Panc1 (cell line): ENCODE measurements at regions not wholly inside any gene's neighbourhood (a gene's known extent, or its start where the extent isn't known, plus 50 kb on each side); places are given as distances from the start of the nearest gene placed in this dataset.

ENCODE experiments used
- ATAC-seq: fragments of 200-7000 bp; cut with Tn5 transposase; 2 replicates; pipeline ENCODE4 v1.9.1; 2020; ENCODE audit warnings: mild to moderate bottlenecking, moderate library complexity
- BruUV-seq: library from RNA; stranded (reverse); fragments of 400-500 nt; replicated peaks from 2 replicates; lab custom pipeline; 2021; lab: Mats Ljungman, UMichigan
- CTCF ChIA-PET: fragments of 300-600 bp; sonication (Branson Sonifier 250); formaldehyde crosslinking; loops from one replicate; lab custom pipeline; 2022; ENCODE audit warnings: antibody characterized with exemption; lab: Charles Lee
- POLR2A ChIA-PET: fragments of 300-600 bp; sonication (Branson Sonifier 250); formaldehyde crosslinking; loops from one replicate; lab custom pipeline; 2022; ENCODE audit warnings: antibody characterized with exemption; lab: Charles Lee
- DNase-seq: peaks from one replicate; pipeline ENCODE4 v3.0.0-alpha.2; 2010; ENCODE audit warnings: low read depth, low spot score
- H3K27ac ChIP-seq: 2 replicates; pipeline ENCODE4 v1.5.1; 2011; ENCODE audit warnings: mild to moderate bottlenecking, low read length, inconsistent platforms
- H3K27me3 ChIP-seq: fragments of 200-500 bp; sonication (Bioruptor generic); 2 replicates; pipeline ENCODE4 v1.6.0; 2014; ENCODE audit warnings: low read length, inconsistent platforms; ENCODE audit not compliant: control insufficient read depth, insufficient read depth
- H3K36me3 ChIP-seq: fragments of 200-500 bp; sonication (Bioruptor generic); 2 replicates; pipeline ENCODE4 v1.5.1; 2014; ENCODE audit warnings: inconsistent platforms, mild to moderate bottlenecking, low read length, moderate library complexity; ENCODE audit not compliant: control insufficient read depth, insufficient read depth
- H3K4me1 ChIP-seq: 2 replicates; pipeline ENCODE4 v1.5.1; 2011; ENCODE audit warnings: inconsistent platforms, mild to moderate bottlenecking, low read length, moderate library complexity; ENCODE audit not compliant: control insufficient read depth, insufficient read depth
- H3K4me3 ChIP-seq, 2 experiments: 2 replicates each; pipeline ENCODE4 v1.5.1; 2011 to 2012; ENCODE audit warnings: low read depth in 2 of 2, low read length in 2 of 2, mild to moderate bottlenecking in 2 of 2, inconsistent platforms in 1 of 2, moderate library complexity in 1 of 2
- H3K9me3 ChIP-seq: fragments of 200-500 bp; sonication (Bioruptor generic); 2 replicates; pipeline ENCODE4 v1.5.1; 2014; ENCODE audit warnings: low read depth, mild to moderate bottlenecking, inconsistent platforms, low read length, moderate library complexity; ENCODE audit not compliant: control insufficient read depth, insufficient read depth
- POLR2AphosphoS5 ChIP-seq: IDR thresholded peaks from 2 replicates; pipeline ENCODE4 v1.6.1; 2012; ENCODE audit warnings: mild to moderate bottlenecking, low read depth, low read length, moderate library complexity
- REST ChIP-seq, 2 experiments: IDR thresholded peaks; 2 replicates each; pipeline ENCODE4 v1.6.1; 2011 to 2012; ENCODE audit warnings: low read depth in 2 of 2, control low read depth in 1 of 2, low read length in 1 of 2, mild to moderate bottlenecking in 1 of 2, moderate library complexity in 1 of 2; ENCODE audit not compliant: insufficient read depth in 1 of 2
- SIN3A ChIP-seq: IDR thresholded peaks from 2 replicates; pipeline ENCODE4 v1.6.1; 2012; ENCODE audit warnings: low read depth, mild to moderate bottlenecking, low read length, moderate library complexity, borderline replicate concordance; ENCODE audit not compliant: insufficient read depth
- TCF7L2 ChIP-seq: IDR thresholded peaks from 2 replicates; pipeline ENCODE4 v1.6.1; 2011; ENCODE audit warnings: mild to moderate bottlenecking, low read depth, low read length, inconsistent platforms
- in situ Hi-C: cut with HindIII; loops from 2 replicates; pipeline ENCODE4 v1.10.0; 2016; ENCODE audit warnings: low sequenced_read_pairs, low pct_unique_long_range_greater_than_20kb
- intact Hi-C: fragments of 100-400 bp; cut with micrococcal nuclease; formaldehyde crosslinking; loops from one replicate; pipeline ENCODE4 v1.10.0; 2022; ENCODE audit not compliant: unreplicated experiment
- TF ChIP-seq, protein P1 (sequence below): fragments of 450-650 bp; IDR thresholded peaks from 2 replicates; pipeline ENCODE4 v1.5.1; 2017; ENCODE audit warnings: mild to moderate bottlenecking

- ATAC-seq (no peak), DNase-seq (no peak)
- intact Hi-C loops: no loop called here
- no TSS peak for BruUV-seq
- ChIA-PET POLR2A (no interaction called here), CTCF (no interaction called here)
- no peaks in the 10 kb centered on the region for H3K4me1 ChIP-seq
- no peak for TF ChIP-seq SIN3A
- no peak for TF ChIP-seq POLR2AphosphoS5
- TF ChIP-seq REST (IDR thresholded peaks at IDR 0.05; ENCODE audit: insufficient read depth in 1 of 2, low read depth in 2 of 2, low read length in 1 of 2): no peak
- TF ChIP-seq, protein P1, sequence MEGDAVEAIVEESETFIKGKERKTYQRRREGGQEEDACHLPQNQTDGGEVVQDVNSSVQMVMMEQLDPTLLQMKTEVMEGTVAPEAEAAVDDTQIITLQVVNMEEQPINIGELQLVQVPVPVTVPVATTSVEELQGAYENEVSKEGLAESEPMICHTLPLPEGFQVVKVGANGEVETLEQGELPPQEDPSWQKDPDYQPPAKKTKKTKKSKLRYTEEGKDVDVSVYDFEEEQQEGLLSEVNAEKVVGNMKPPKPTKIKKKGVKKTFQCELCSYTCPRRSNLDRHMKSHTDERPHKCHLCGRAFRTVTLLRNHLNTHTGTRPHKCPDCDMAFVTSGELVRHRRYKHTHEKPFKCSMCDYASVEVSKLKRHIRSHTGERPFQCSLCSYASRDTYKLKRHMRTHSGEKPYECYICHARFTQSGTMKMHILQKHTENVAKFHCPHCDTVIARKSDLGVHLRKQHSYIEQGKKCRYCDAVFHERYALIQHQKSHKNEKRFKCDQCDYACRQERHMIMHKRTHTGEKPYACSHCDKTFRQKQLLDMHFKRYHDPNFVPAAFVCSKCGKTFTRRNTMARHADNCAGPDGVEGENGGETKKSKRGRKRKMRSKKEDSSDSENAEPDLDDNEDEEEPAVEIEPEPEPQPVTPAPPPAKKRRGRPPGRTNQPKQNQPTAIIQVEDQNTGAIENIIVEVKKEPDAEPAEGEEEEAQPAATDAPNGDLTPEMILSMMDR: no peak
- no peak for TF ChIP-seq TCF7L2
- H3K4me3 ChIP-seq: no peak overlapping the region
- H3K27ac ChIP-seq: no peak overlapping the region
- no peaks in the 10 kb centered on the region for H3K27me3 ChIP-seq
- no peaks in the 10 kb centered on the region for H3K36me3 ChIP-seq
- in situ Hi-C loops: no loop called here
- H3K9me3 ChIP-seq: no peaks in the 10 kb centered on the region
Observed at GRCh38 chr3:1578124-1578806, 485.4 kb downstream of the CNTN6 start.

- DNase-seq (no peak), ATAC-seq (no peak)
- Histone ChIP-seq H3K27ac (no peak overlapping the region), H3K36me3 (no peaks in the 10 kb centered on the region), H3K4me3 (no peak overlapping the region), H3K4me1 (no peaks in the 10 kb centered on the region), H3K27me3 (no peaks in the 10 kb centered on the region), H3K9me3 (no peaks in the 10 kb centered on the region)
- ChIA-PET POLR2A (interaction anchor here (0.6 kb wide), 1 partner anchor 126 kb away, joined by 3 read pairs; no protein-coding TSS in a partner anchor), CTCF (no interaction called here)
- TF ChIP-seq TCF7L2: no peak
- no peak for TF ChIP-seq SIN3A
- no peak for TF ChIP-seq POLR2AphosphoS5
- TF ChIP-seq, protein P1: no peak
- no peak for TF ChIP-seq REST (IDR thresholded peaks at IDR 0.05; ENCODE audit: insufficient read depth in 1 of 2, low read depth in 2 of 2, low read length in 1 of 2)
- BruUV-seq: no TSS peak
- in situ Hi-C loops: no loop called here
- intact Hi-C loops: no loop called here
Observed at GRCh38 chr3:1583044-1583443, 490.2 kb downstream of the CNTN6 start.
